ENCODE measurements at regions not wholly inside any gene's neighbourhood (a gene's known extent, or its start where the extent isn't known, plus 50 kb on each side); places are given as distances from the start of the nearest gene placed in this dataset.

- no peaks in the 10 kb centered on the region for H3K9me3 ChIP-seq (ENCODE audit: control insufficient read depth in 4 of 4, low read length in 3 of 4)
- no peaks in the 10 kb centered on the region for H3K36me3 ChIP-seq (ENCODE audit: control insufficient read depth in 4 of 4, insufficient read depth in 3 of 4, low read depth in 1 of 4, low read length in 3 of 4)
- no peak overlapping the region for H3K27ac ChIP-seq (ENCODE audit: low read depth in 1 of 2, low read length in 2 of 2)
- no peaks in the 10 kb centered on the region for H3K4me1 ChIP-seq (ENCODE audit: control insufficient read depth in 4 of 4, insufficient read depth in 4 of 4, low read length in 3 of 4)
- no peak overlapping the region for H3K4me3 ChIP-seq (ENCODE audit: low read depth in 1 of 3, low read length in 3 of 3)
- H3K27me3 ChIP-seq (ENCODE audit: control insufficient read depth in 4 of 4, insufficient read depth in 4 of 4, low read length in 3 of 4): no peaks in the 10 kb centered on the region
- DNase-seq (ENCODE audit: low spot score): no peak
- no peak for TF ChIP-seq TAF1 (conservative IDR thresholded peaks at IDR 0.05)
- no peak for TF ChIP-seq HNF4G (IDR thresholded peaks at IDR 0.05)
- TF ChIP-seq CTCF (IDR thresholded peaks at IDR 0.05; ENCODE audit: low read depth, low read length, missing input control): no peak
- no peak for TF ChIP-seq HNF4A (conservative IDR thresholded peaks at IDR 0.05)
- no peak for TF ChIP-seq ZBTB33 (IDR thresholded peaks at IDR 0.05)
- TF ChIP-seq SP1 (IDR thresholded peaks at IDR 0.05): no peak
- no peak overlapping the region for H3K9ac ChIP-seq (ENCODE audit: low read depth in 1 of 2, low read length in 2 of 2)
- WGBS: 89% methylated on average over 1 of the region's 1 CpG
These were observed 115.2 kb upstream of the SEMA6D start for GRCh38 chr15:47602121-47602520.

GRCh38 chr15:47603026-47603425 is 114.3 kb upstream of the SEMA6D start:
- Histone ChIP-seq H3K4me3 (ENCODE audit: low read depth in 1 of 3, low read length in 3 of 3) (no peak overlapping the region), H3K4me1 (ENCODE audit: control insufficient read depth in 4 of 4, insufficient read depth in 4 of 4, low read length in 3 of 4) (no peaks in the 10 kb centered on the region), H3K9me3 (ENCODE audit: control insufficient read depth in 4 of 4, low read length in 3 of 4) (no peaks in the 10 kb centered on the region), H3K27me3 (ENCODE audit: control insufficient read depth in 4 of 4, insufficient read depth in 4 of 4, low read length in 3 of 4) (no peaks in the 10 kb centered on the region), H3K9ac (ENCODE audit: low read depth in 1 of 2, low read length in 2 of 2) (no peak overlapping the region), H3K27ac (ENCODE audit: low read depth in 1 of 2, low read length in 2 of 2) (no peak overlapping the region), H3K36me3 (ENCODE audit: control insufficient read depth in 4 of 4, insufficient read depth in 3 of 4, low read depth in 1 of 4, low read length in 3 of 4) (no peaks in the 10 kb centered on the region)
- TF ChIP-seq EGR1 (IDR thresholded peaks at IDR 0.05; ENCODE audit: low read depth in 2 of 2): no peak
- no peak for DNase-seq (ENCODE audit: low spot score)
- WGBS: 93% methylated on average over 2 of the region's 2 CpGs

GRCh38 chr15:47607695-47608094 is 109.6 kb upstream of the SEMA6D start:
- TF ChIP-seq NR2F2 (IDR thresholded peaks at IDR 0.05) (peak; percentile 81), FOXA1 (IDR thresholded peaks at IDR 0.05) (no peak)
- H3K9me3 ChIP-seq (ENCODE audit: control insufficient read depth in 4 of 4, low read length in 3 of 4): no peaks in the 10 kb centered on the region
- no peak overlapping the region for H3K4me3 ChIP-seq (ENCODE audit: low read depth in 1 of 3, low read length in 3 of 3)
- no peaks in the 10 kb centered on the region for H3K27me3 ChIP-seq (ENCODE audit: control insufficient read depth in 4 of 4, insufficient read depth in 4 of 4, low read length in 3 of 4)
- H3K36me3 ChIP-seq (ENCODE audit: control insufficient read depth in 4 of 4, insufficient read depth in 3 of 4, low read depth in 1 of 4, low read length in 3 of 4): no peaks in the 10 kb centered on the region
- peak overlapping the region in 1 of 2 donors; percentile 9 for H3K27ac ChIP-seq (ENCODE audit: low read depth in 1 of 2, low read length in 2 of 2)
- H3K9ac ChIP-seq (ENCODE audit: low read depth in 1 of 2, low read length in 2 of 2): no peak overlapping the region
- no peak for DNase-seq (ENCODE audit: low spot score)
- H3K4me1 ChIP-seq (ENCODE audit: control insufficient read depth in 4 of 4, insufficient read depth in 4 of 4, low read length in 3 of 4): no peaks in the 10 kb centered on the region

GRCh38 chr15:47609693-47610092 is 107.6 kb upstream of the SEMA6D start:
- H3K9me3 ChIP-seq (ENCODE audit: control insufficient read depth in 4 of 4, low read length in 3 of 4): no peaks in the 10 kb centered on the region
- no peak for DNase-seq (ENCODE audit: low spot score)
- WGBS: 66% methylated on average over 2 of the region's 2 CpGs

More at GRCh38 chr15:47609693-47610092, 107.6 kb upstream of the SEMA6D start:
- Histone ChIP-seq H3K9ac (ENCODE audit: low read depth in 1 of 2, low read length in 2 of 2) (no peak overlapping the region), H3K36me3 (ENCODE audit: control insufficient read depth in 4 of 4, insufficient read depth in 3 of 4, low read depth in 1 of 4, low read length in 3 of 4) (no peaks in the 10 kb centered on the region), H3K4me3 (ENCODE audit: low read depth in 1 of 3, low read length in 3 of 3) (no peak overlapping the region), H3K27ac (ENCODE audit: low read depth in 1 of 2, low read length in 2 of 2) (no peak overlapping the region), H3K27me3 (ENCODE audit: control insufficient read depth in 4 of 4, insufficient read depth in 4 of 4, low read length in 3 of 4) (no peaks in the 10 kb centered on the region), H3K4me1 (ENCODE audit: control insufficient read depth in 4 of 4, insufficient read depth in 4 of 4, low read length in 3 of 4) (no peaks in the 10 kb centered on the region)
- TF ChIP-seq RXRA (IDR thresholded peaks at IDR 0.05): no peak
- no peak for TF ChIP-seq YY1 (IDR thresholded peaks at IDR 0.05)
- TF ChIP-seq ZBTB33 (IDR thresholded peaks at IDR 0.05): no peak
- TF ChIP-seq EGR1 (IDR thresholded peaks at IDR 0.05; ENCODE audit: low read depth in 2 of 2): no peak
- TF ChIP-seq RAD21 (IDR thresholded peaks at IDR 0.05): no peak
- TF ChIP-seq NR2F2 (IDR thresholded peaks at IDR 0.05): no peak
- TF ChIP-seq MAX (IDR thresholded peaks at IDR 0.05): no peak
- TF ChIP-seq GABPA (IDR thresholded peaks at IDR 0.05 in 1 of 2, conservative IDR thresholded peaks at IDR 0.05 in 1 of 2): no peak
- no peak for TF ChIP-seq SP1 (IDR thresholded peaks at IDR 0.05)
- no peak for TF ChIP-seq REST (IDR thresholded peaks at IDR 0.05)
